ENCODE measurements at regions not wholly inside any gene's neighbourhood (a gene's known extent, or its start where the extent isn't known, plus 50 kb on each side); places are given as distances from the start of the nearest gene placed in this dataset.

- POLR2A ChIA-PET (ENCODE audit: low non-redundant PET) = no interaction called here
- CTCF ChIA-PET = no interaction called here
- no peak for TF ChIP-seq CTCF (conservative IDR thresholded peaks at IDR 0.05; ENCODE audit: low read depth)
- no peak overlapping the region for H3K27ac ChIP-seq
- DNase-seq (ENCODE audit: low spot score) = no peak
Measured at GRCh38 chr10:29100505-29100904, 188.4 kb upstream of the LYZL1 start.

- H3K27ac ChIP-seq = no peak overlapping the region
- ChIA-PET POLR2A (ENCODE audit: low non-redundant PET) (no interaction called here), CTCF (no interaction called here)
- no peak for DNase-seq (ENCODE audit: low spot score)
- TF ChIP-seq CTCF (conservative IDR thresholded peaks at IDR 0.05; ENCODE audit: low read depth) = no peak
Measured at GRCh38 chr10:29102233-29102632, 186.6 kb upstream of the LYZL1 start.

- peak; percentile 41 for DNase-seq (ENCODE audit: low spot score)
- no peak overlapping the region for H3K27ac ChIP-seq
- TF ChIP-seq CTCF (conservative IDR thresholded peaks at IDR 0.05; ENCODE audit: low read depth) = no peak
- CTCF ChIA-PET = no interaction called here
- POLR2A ChIA-PET (ENCODE audit: low non-redundant PET) = interaction anchor here (0.6 kb wide), 1 partner anchor 20 kb away, joined by 3 read pairs; no protein-coding TSS in a partner anchor
Measured at GRCh38 chr10:29102636-29103035, 186.2 kb upstream of the LYZL1 start.

- H3K27ac ChIP-seq = no peak overlapping the region
- CTCF ChIA-PET = no interaction called here
- POLR2A ChIA-PET (ENCODE audit: low non-redundant PET) = no interaction called here
- no peak for TF ChIP-seq CTCF (conservative IDR thresholded peaks at IDR 0.05; ENCODE audit: low read depth)
- DNase-seq (ENCODE audit: low spot score) = no peak
Measured at GRCh38 chr10:29104661-29105399, 184.0 kb upstream of the LYZL1 start.

- CTCF ChIA-PET = interaction anchor here (0.6 kb wide), 1 partner anchor 300 kb away, joined by 3 read pairs; no protein-coding TSS in a partner anchor
- POLR2A ChIA-PET (ENCODE audit: low non-redundant PET) = no interaction called here
- peak; percentile 57 for DNase-seq (ENCODE audit: low spot score)
- no peak for TF ChIP-seq CTCF (conservative IDR thresholded peaks at IDR 0.05; ENCODE audit: low read depth)
- H3K27ac ChIP-seq = no peak overlapping the region
Measured at GRCh38 chr10:29105516-29106215, 183.2 kb upstream of the LYZL1 start.

GRCh38 chr10:29106287-29106686, 182.6 kb upstream of the LYZL1 start:
- no peak overlapping the region for H3K27ac ChIP-seq
- no peak for TF ChIP-seq CTCF (conservative IDR thresholded peaks at IDR 0.05; ENCODE audit: low read depth)
- ChIA-PET CTCF (interaction anchor here (0.6 kb wide), 2 partner anchors 301 to 415 kb away, joined by 3 read pairs; no protein-coding TSS in a partner anchor), POLR2A (ENCODE audit: low non-redundant PET) (no interaction called here)
- DNase-seq (ENCODE audit: low spot score) = no peak
